Ectodermal cell (in vitro differentiated cells): ENCODE measurements at regions not wholly inside any gene's neighbourhood (a gene's known extent, or its start where the extent isn't known, plus 50 kb on each side); places are given as distances from the start of the nearest gene placed in this dataset.

ENCODE experiments used
- H3K27ac ChIP-seq: 2 replicates; pipeline ENCODE4 v1.7.0; 2013; ENCODE audit warnings: mild to moderate bottlenecking, low read depth, low read length; ENCODE audit not compliant: insufficient read depth, poor library complexity, severe bottlenecking
- H3K27me3 ChIP-seq: 2 replicates; pipeline ENCODE4 v1.7.0; 2013; ENCODE audit warnings: mild to moderate bottlenecking, low read length; ENCODE audit not compliant: insufficient read depth, control insufficient read depth, poor library complexity, severe bottlenecking
- H3K36me3 ChIP-seq: one replicate; pipeline ENCODE4 v1.7.0; 2013; ENCODE audit warnings: low read length; ENCODE audit not compliant: control insufficient read depth, insufficient read depth
- H3K4me1 ChIP-seq: one replicate; pipeline ENCODE4 v1.7.0; 2013; ENCODE audit warnings: low read length; ENCODE audit not compliant: control insufficient read depth, insufficient read depth
- H3K4me3 ChIP-seq: 2 replicates; pipeline ENCODE4 v1.7.0; 2013; ENCODE audit warnings: low read depth, low read length, control low read depth; ENCODE audit not compliant: insufficient read depth
- H3K9me3 ChIP-seq: 2 replicates; pipeline ENCODE4 v1.7.0; 2013; ENCODE audit warnings: mild to moderate bottlenecking, low read length, moderate library complexity; ENCODE audit not compliant: control insufficient read depth
- WGBS, 2 experiments: methylation state at CpG; one replicate each; pipeline ENCODE4 v1.1.7; 2013; ENCODE audit warnings: missing lambda C conversion rate in 2 of 2; 5-methylcytosine and 5-hydroxymethylcytosine counted together

DNA sequence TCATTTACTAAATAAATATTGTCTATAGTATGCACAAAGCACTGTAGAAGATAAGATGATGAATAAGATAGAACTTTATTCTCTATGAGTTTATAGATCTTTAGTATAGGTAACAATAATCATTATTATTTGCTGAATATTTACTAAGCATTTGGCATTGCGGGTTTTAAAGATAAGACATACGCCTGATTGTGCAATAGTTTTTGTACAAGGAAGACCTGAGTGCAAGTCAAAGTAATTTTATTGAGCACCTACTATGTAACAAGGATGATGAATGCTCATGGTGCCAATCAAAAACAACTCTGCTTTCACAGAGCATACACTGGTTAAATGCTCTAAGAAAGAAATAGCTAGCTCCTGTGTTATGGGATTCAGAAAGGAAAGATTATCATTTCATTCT, 1461.7 kb upstream of the FLRT2 start:
- Histone ChIP-seq H3K27me3 (no peaks in the 10 kb centered on the region), H3K36me3 (no peaks in the 10 kb centered on the region), H3K9me3 (no peaks in the 10 kb centered on the region), H3K27ac (no peak overlapping the region), H3K4me1 (no peaks in the 10 kb centered on the region), H3K4me3 (no peak overlapping the region)
- 91 to 100% methylated on average over 2 of the region's 2 CpGs for WGBS, 2 experiments

DNA sequence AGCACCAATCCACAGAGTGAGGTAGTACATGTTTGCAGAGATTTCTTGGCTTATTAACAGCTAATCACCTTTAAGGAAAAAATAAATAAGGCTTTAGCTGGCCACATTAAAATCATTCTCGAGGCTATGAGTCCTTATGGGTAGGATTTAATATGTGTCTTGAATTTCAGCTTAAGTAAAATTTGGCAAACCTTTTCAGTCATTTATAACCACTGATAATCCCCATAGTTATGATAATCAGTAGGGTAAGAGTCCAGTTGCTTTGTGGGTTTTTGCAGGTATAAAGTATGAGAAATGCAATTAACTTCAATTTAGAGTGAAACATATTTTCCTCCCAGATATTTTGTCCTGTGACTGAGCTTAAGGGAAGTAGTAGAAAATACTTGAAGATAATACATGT, 1458.9 kb upstream of the FLRT2 start:
- Histone ChIP-seq H3K27me3 (no peaks in the 10 kb centered on the region), H3K9me3 (no peaks in the 10 kb centered on the region), H3K4me1 (no peaks in the 10 kb centered on the region), H3K27ac (no peak overlapping the region), H3K4me3 (no peak overlapping the region), H3K36me3 (no peaks in the 10 kb centered on the region)
- WGBS, 2 experiments = 100% methylated on average over 1 of the region's 1 CpG; no CpG with 5 or more reads in 1 of the 2 experiments

DNA sequence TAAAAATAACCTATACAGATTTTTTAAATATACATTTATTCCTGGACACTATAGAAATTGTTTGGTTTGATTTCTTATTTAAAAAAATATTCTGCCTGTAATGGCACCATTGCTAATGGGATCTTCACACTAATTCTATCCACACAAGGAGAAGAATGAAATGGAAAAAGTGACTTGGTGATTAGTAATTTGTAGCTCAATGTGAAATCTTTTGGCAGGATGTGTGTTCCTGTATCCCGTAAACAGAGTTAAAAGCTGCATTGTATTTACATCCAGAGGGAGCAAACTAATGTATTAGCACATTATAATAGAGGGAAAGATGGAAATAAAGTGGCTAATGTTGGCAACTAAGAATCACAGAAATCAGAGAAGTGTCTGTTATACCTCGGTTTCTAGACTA, 1455.3 kb upstream of the FLRT2 start:
- Histone ChIP-seq H3K27ac (no peak overlapping the region), H3K9me3 (no peaks in the 10 kb centered on the region), H3K36me3 (no peaks in the 10 kb centered on the region), H3K27me3 (no peaks in the 10 kb centered on the region), H3K4me1 (no peaks in the 10 kb centered on the region), H3K4me3 (no peak overlapping the region)
- 89 to 96% methylated on average over 2 of the region's 2 CpGs for WGBS, 2 experiments

DNA sequence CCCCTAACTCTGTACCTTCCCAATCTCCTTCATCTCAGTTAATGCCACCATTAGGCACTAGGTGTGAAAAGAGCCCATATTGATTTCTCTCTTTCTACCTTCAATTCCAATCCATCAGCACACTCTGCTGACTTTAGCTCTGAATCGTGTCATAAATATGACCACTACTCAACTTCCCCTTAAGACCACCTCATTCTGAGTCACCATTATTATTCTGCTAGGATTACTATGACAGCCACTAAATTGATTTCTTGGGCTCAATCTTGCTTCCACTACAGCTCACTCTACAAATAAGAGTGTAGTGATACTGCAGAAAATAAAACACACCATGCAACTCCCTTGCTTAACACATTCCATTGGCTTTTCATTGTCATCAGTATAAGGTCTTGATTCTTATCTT, 1449.0 kb upstream of the FLRT2 start:
- no peaks in the 10 kb centered on the region for H3K4me1 ChIP-seq
- no peak overlapping the region for H3K27ac ChIP-seq
- no peaks in the 10 kb centered on the region for H3K36me3 ChIP-seq
- H3K4me3 ChIP-seq = no peak overlapping the region
- no peaks in the 10 kb centered on the region for H3K27me3 ChIP-seq
- 90 to 97% methylated on average over 1 of the region's 1 CpG for WGBS, 2 experiments
- no peaks in the 10 kb centered on the region for H3K9me3 ChIP-seq

DNA sequence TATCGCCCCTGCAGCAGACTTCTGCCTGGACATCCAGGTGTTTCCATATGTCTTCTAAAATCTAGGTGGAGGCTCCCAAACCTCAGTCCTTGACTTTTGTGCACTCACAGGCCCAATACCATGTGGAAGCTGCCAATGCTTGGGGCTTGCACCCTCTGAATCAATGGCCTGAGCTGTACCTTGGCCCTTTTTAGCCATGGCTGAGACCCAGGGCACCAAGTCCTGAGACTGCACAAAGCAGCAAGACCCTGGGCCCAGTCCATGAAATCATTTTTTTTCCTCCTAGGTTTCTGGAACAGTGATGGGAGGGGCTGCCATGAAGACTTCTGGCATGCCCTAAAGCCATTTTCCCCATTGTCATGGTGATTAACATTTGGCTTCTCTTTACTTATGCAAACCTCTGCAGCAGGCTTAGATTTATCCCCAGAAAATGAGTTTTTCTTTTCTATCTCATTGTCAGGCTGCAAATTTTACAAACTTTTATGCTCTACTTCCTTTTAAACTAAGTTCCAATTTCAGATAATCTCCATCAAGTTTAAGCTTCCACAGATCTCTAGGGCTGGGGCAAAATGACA, 1445.8 kb upstream of the FLRT2 start:
- H3K4me1 ChIP-seq = no peaks in the 10 kb centered on the region
- H3K9me3 ChIP-seq = no peaks in the 10 kb centered on the region
- no peak overlapping the region for H3K4me3 ChIP-seq
- 91 to 95% methylated on average over 1 of the region's 1 CpG for WGBS, 2 experiments
- H3K36me3 ChIP-seq = no peaks in the 10 kb centered on the region
- no peaks in the 10 kb centered on the region for H3K27me3 ChIP-seq
- H3K27ac ChIP-seq = no peak overlapping the region

DNA sequence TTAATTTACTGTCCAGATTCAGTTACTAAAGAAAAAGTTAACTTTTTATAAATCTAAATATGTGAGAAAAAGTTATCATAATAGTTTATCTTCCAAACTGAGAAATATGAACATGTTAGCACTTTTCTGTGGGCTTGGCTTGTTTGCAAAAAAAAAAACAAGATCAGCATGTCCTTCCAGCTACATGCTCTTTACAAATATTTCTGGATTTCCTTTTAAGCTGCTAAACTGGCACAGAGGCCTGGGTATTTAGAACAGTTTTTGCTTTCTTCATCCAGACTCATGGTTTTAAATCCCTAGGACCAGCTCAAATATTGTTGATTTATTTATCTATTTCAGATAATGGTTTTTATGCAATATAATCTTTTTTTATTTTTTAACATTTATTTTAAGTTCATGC, 1444.5 kb upstream of the FLRT2 start:
- no peak overlapping the region for H3K27ac ChIP-seq
- no peaks in the 10 kb centered on the region for H3K9me3 ChIP-seq
- no peaks in the 10 kb centered on the region for H3K4me1 ChIP-seq
- H3K27me3 ChIP-seq = no peaks in the 10 kb centered on the region
- H3K4me3 ChIP-seq = no peak overlapping the region
- no peaks in the 10 kb centered on the region for H3K36me3 ChIP-seq

DNA sequence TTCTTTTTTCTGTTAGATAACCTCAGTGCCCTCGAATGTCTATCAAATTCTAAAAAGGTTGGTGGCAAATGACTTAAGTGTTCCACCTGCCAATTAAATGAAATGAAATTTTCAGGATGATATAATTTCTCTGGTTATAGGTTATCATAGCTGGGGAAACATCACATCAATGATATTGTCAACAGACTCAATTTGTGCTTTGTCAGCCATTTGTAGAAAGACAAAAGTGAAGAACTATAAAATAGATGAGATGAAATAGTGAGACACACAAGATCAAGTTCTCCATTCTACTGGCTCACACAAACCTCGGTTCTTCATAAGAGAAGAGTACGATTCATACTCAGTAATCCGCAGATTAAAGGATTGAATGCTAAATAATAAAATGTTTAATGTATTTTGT, 1443.2 kb upstream of the FLRT2 start:
- whole genome bisulfite sequencing, 2 experiments = 96 to 100% methylated on average over 4 of the region's 4 CpGs
- Histone ChIP-seq H3K9me3 (no peaks in the 10 kb centered on the region), H3K27ac (no peak overlapping the region), H3K4me1 (no peaks in the 10 kb centered on the region), H3K27me3 (no peaks in the 10 kb centered on the region), H3K36me3 (no peaks in the 10 kb centered on the region), H3K4me3 (no peak overlapping the region)

DNA sequence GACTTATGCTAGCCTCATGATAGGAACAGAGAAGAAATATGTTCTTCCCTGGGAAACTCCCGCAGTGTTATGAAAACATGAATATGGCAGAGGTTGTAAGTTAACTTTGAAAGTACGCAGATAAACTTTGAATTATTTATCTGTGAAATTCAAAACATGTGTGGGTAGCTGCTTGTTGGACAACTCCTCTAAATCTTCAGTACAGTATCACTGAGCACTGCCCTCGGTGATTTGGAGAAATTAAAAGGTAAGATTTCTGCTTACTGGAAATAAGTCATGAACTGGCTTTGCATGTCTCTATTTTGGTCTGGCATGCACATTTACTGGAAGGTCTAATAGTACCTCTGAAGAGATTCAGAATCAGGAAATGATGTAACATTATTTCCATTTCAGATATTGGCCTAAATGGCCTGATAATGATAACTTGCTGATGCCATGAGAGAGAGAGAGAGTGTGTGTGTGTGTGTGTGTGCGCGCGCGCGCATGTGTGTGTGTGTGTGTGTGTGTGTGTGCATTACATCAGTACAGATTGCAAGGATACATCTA, 1441.9 kb upstream of the FLRT2 start:
- H3K4me3 ChIP-seq = no peak overlapping the region
- no peaks in the 10 kb centered on the region for H3K4me1 ChIP-seq
- no peaks in the 10 kb centered on the region for H3K27me3 ChIP-seq
- H3K27ac ChIP-seq = no peak overlapping the region
- WGBS, 2 experiments = 98% methylated on average over 8 of the region's 8 CpGs
- no peaks in the 10 kb centered on the region for H3K36me3 ChIP-seq
- no peaks in the 10 kb centered on the region for H3K9me3 ChIP-seq

DNA sequence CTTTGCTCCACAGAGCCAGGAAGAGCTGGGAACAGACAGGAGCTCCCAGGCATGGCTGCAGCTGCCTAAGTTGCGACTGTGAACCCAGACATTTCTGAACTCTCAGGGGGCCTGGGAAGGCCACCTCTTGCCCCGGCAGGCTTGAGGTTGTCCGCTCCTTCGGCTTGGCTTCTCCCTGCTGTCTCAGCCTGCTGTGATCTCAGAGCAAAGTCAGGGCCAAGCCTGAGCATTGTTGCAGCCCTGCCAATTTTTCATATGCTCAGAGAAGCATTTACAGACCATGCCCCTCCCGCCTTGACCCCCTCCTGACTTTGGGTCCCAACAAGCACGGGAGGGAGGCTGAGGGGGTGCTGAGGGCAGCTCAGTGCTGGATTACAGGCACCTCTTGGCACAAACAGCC, 1439.1 kb upstream of the FLRT2 start:
- no peak overlapping the region for H3K4me3 ChIP-seq
- no peaks in the 10 kb centered on the region for H3K9me3 ChIP-seq
- H3K27me3 ChIP-seq = no peaks in the 10 kb centered on the region
- H3K27ac ChIP-seq = no peak overlapping the region
- 93 to 95% methylated on average over 6 of the region's 6 CpGs for WGBS, 2 experiments
- H3K4me1 ChIP-seq = no peaks in the 10 kb centered on the region
- H3K36me3 ChIP-seq = no peaks in the 10 kb centered on the region

DNA sequence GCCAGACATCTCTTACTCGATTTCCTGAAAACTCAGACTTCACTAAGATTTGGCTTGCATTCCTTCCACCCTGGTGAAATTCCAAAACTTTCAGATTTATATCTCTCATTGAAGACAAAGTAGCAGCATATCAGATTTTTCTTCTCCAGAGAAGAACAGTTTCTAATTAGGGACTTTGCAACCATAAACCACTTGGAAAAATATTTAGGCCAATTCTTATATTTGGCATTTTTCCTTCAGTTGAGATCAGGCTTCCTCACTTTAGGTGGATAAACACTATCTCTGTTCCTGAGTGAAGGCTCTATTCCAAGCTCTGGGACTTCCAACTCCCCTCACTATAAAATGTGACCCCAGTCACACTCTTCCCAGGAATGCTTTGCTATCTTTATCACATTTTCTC, 1434.3 kb upstream of the FLRT2 start:
- Histone ChIP-seq H3K4me3 (no peak overlapping the region), H3K9me3 (no peaks in the 10 kb centered on the region), H3K4me1 (no peaks in the 10 kb centered on the region), H3K27me3 (no peaks in the 10 kb centered on the region), H3K27ac (no peak overlapping the region), H3K36me3 (no peaks in the 10 kb centered on the region)
- 91 to 97% methylated on average over 1 of the region's 1 CpG for WGBS, 2 experiments

DNA sequence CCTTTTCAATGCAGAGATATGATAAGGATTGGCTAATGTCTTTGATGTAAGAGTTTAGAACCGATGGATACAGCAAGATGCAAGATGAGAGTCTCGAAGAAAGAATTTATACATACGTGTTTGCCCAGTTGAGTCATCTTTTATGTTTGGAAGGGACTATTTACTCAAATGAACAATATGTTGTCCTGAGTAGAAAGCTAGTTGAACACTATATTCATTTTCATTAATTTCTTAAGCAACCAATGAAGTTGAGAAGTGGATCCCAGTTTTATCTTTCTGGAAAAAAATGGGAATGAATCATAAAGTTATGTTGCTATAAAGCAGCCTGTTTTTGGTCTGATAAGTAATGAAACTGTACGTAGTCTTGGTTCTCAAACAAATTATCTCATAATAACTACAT, 1431.7 kb upstream of the FLRT2 start:
- WGBS, 2 experiments = 90 to 92% methylated on average over 3 of the region's 4 CpGs
- H3K4me1 ChIP-seq = no peaks in the 10 kb centered on the region

More for the DNA sequence above, 1431.7 kb upstream of the FLRT2 start:
- H3K4me3 ChIP-seq = no peak overlapping the region
- H3K27me3 ChIP-seq = no peaks in the 10 kb centered on the region
- no peak overlapping the region for H3K27ac ChIP-seq
- H3K36me3 ChIP-seq = no peaks in the 10 kb centered on the region
- H3K9me3 ChIP-seq = no peaks in the 10 kb centered on the region
